SK-N-DZ (cell line): ENCODE measurements at regions not wholly inside any gene's neighbourhood (a gene's known extent, or its start where the extent isn't known, plus 50 kb on each side); places are given as distances from the start of the nearest gene placed in this dataset.
"Not testable (repeated sequence)": the region's sequence is repeated elsewhere in the genome, so short reads cannot be mapped to it uniquely, and the experiment has no call there.

Source experiments
- DNase-seq: peaks from one replicate; pipeline ENCODE4 v3.0.0-alpha.2; 2015; ENCODE audit warnings: low spot score

GRCh38 chr14:43085819-43086218, 1421.3 kb downstream of the FSCB start:
- no peak for DNase-seq

DNA sequence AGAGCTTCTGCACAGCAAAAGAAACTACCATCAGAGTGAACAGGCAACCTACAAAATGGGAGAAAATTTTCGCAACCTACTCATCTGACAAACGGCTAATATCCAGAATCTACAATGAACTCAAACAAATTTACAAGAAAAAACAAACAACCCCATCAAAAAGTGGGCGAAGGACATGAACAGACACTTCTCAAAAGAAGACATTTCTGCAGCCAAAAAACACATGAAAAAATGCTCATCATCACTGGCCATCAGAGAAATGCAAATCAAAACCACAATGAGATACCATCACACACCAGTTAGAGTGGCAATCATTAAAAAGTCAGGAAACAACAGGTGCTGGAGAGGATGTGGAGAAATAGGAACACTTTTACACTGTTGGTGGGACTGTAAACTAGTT, 1439.7 kb downstream of the FSCB start:
- not testable (repeated sequence) for DNase-seq

- DNase-seq, result no peak
Observed at GRCh38 chr14:43056106-43056505, 1449.4 kb downstream of the LRFN5 start.

DNA sequence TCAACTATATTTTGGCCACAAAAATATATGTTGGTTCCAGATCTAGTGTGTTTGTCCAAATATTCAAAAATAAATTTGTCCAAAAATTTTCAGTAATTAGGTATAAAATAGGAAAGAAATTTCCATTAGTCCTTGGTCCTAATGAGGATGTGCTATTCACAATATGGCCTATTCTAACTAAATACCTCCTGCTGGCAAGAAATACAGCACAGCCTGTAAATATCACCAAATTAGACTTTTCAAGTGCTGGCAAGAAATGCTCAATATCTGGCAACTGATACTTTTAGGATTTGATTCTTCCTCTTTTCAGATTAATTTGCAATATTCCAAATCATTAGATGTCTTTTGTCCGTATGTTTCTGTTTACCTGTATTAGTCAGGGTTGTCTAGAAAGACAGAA, 1446.2 kb downstream of the LRFN5 start:
- DNase-seq, result no peak

- no peak for DNase-seq
Observed at GRCh38 chr14:43043850-43044249, 1437.2 kb downstream of the LRFN5 start.

- no peak for DNase-seq
Observed at GRCh38 chr14:43042408-43042807, 1435.7 kb downstream of the LRFN5 start.

GRCh38 chr14:43041976-43042375, 1435.3 kb downstream of the LRFN5 start:
- DNase-seq, result no peak

GRCh38 chr14:43041207-43041606, 1434.5 kb downstream of the LRFN5 start:
- no peak for DNase-seq

GRCh38 chr14:43039881-43040280, 1433.2 kb downstream of the LRFN5 start:
- DNase-seq, result no peak

DNA sequence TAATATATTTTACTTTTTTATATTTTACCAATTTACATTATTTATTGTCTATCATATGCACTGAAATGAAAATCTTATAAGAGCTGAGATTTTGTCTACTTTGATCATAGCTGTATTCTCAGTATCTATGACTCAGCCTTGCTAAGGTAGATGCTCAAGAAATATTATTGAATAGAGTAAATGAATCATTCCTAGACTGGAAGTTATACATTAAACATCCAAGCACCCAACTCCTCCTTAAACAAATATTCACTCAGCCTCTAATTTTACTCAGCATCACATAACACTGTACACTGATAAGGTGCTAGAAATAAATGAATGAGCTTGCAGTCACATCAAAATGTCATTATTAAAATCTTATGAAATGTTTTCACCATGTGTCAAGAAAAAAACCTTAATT, 1424.9 kb downstream of the LRFN5 start:
- no peak for DNase-seq

DNA sequence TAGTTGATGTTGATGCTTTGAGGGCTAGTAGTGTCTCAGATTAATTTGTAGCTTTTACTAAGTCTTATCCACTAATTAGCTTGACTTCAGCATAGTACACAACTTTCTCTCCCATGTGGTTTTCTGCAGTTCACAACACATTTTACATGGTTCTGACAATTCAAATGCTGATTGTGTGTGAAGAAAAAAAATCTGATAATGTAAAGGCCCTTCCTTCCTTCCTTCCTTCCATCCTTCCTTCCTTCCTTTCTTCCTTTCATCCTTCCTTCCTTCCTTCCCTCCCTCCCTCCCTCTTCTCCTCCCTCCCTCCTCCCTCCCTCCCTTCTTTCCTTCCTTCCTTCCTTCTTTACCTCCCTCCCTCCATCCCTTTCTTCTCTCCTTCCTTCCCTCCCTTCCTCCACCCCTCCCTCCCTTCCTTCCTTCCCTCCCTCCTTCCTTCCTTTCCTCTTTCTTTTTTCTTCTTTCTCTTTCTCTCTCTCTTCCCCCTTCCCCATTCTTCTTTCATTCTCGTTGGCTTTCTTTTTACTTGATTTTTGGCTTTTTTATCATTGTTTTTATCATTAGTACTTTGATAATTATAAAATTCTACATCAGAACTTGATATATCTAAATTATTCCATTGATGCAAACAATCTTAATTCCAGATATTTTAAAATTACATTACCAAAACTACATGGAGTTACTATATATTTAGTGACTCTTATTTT, 1415.6 kb downstream of the LRFN5 start:
- DNase-seq, result no peak

DNA sequence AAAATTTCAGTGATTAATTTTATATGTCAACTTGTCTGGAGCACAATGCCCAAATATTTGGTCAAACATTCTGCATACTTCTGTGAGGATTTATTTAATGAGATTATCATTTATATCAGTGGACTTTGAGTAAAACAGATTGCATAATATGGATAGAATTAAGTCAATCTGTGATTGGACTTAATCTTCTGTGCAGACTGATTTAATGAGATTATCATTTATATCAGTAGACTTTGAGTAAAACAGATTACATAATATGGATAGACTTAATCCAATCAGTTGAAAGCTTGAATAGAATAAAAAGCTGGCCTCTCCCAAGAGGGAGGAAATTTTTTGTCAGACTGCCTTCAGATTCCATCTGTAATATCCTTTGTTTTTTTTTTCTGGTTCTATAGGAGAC, 1413.2 kb downstream of the LRFN5 start:
- no peak for DNase-seq

DNA sequence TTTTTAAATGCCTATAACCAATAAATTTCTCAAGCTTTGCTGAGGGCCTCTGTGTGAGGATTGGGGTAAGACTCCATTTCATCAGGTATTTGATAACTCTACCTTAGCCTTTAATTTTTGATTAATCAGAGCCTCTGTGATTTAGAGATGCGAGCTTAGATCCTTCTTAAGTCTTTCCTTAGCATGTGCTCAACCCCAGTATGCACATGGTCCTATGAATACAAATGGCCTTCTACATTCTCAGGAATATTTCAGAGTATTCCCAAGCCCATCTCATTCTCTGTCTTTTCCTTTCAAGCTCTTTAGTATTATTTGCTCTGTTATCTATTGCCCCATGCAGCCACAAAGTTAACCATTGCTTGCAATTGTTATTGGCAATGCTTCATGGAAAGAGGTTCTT, 1407.7 kb downstream of the LRFN5 start:
- DNase-seq, result no peak

- DNase-seq, result no peak
Observed at GRCh38 chr14:43012817-43013216, 1406.1 kb downstream of the LRFN5 start.

GRCh38 chr14:43005807-43006206, 1399.1 kb downstream of the LRFN5 start:
- no peak for DNase-seq

- no peak for DNase-seq
Observed at GRCh38 chr14:43003845-43004244, 1397.2 kb downstream of the LRFN5 start.

GRCh38 chr14:43001731-43002130, 1395.1 kb downstream of the LRFN5 start:
- no peak for DNase-seq

- no peak for DNase-seq
Observed at GRCh38 chr14:42994051-42994736, 1387.5 kb downstream of the LRFN5 start.

- DNase-seq, result no peak
Observed at GRCh38 chr14:42992930-42993329, 1386.3 kb downstream of the LRFN5 start.

- no peak for DNase-seq
Observed at GRCh38 chr14:42980419-42980818, 1373.7 kb downstream of the LRFN5 start.

DNA sequence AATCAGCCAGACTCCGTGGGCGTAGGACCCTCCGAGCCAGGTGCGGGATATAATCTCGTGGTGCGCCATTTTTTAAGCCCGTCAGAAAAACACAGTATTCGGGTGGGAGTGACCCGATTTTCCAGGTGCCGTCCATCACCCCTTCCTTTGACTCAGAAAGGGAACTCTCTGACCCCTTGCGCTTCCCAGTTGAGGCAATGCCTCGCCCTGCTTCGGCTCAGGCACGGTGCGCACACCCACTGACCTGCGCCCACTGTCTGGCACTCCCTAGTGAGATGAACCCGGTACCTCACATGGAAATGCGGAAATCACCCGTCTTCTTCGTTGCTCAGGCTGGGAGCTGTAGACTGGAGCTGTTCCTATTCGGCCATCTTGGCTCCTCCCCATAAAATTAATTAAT, 1366.5 kb downstream of the LRFN5 start:
- DNase-seq, result not testable (repeated sequence)

- no peak for DNase-seq
Observed at GRCh38 chr14:42965512-42965911, 1358.8 kb downstream of the LRFN5 start.

DNA sequence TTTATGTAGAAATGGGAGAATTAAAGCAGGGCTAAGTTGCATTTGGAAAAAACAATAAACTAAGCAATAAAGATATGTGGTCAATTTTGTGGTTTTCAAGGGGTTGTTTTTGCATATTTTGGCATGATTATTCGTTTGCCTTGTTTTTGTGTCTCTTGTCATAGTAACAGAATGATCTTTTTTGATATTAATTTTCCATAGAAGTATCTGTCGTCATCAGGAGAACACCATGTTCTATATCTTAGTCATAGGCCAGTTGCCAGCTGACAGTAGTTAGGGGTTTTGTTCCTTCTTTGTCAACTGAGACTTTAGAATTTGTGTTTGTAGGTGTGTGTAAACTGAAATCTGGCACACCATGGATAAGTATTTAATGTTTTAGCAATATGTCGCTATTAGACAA, 1354.8 kb downstream of the LRFN5 start:
- DNase-seq, result no peak
